Ectodermal cell (in vitro differentiated cells): ENCODE measurements at regions not wholly inside any gene's neighbourhood (a gene's known extent, or its start where the extent isn't known, plus 50 kb on each side); places are given as distances from the start of the nearest gene placed in this dataset.

Source experiments
- H3K27ac ChIP-seq: 2 replicates; pipeline ENCODE4 v1.7.0; 2013; ENCODE audit warnings: mild to moderate bottlenecking, low read depth, low read length; ENCODE audit not compliant: insufficient read depth, poor library complexity, severe bottlenecking
- H3K27me3 ChIP-seq: 2 replicates; pipeline ENCODE4 v1.7.0; 2013; ENCODE audit warnings: mild to moderate bottlenecking, low read length; ENCODE audit not compliant: insufficient read depth, control insufficient read depth, poor library complexity, severe bottlenecking
- H3K36me3 ChIP-seq: one replicate; pipeline ENCODE4 v1.7.0; 2013; ENCODE audit warnings: low read length; ENCODE audit not compliant: control insufficient read depth, insufficient read depth
- H3K4me1 ChIP-seq: one replicate; pipeline ENCODE4 v1.7.0; 2013; ENCODE audit warnings: low read length; ENCODE audit not compliant: control insufficient read depth, insufficient read depth
- H3K4me3 ChIP-seq: 2 replicates; pipeline ENCODE4 v1.7.0; 2013; ENCODE audit warnings: low read depth, low read length, control low read depth; ENCODE audit not compliant: insufficient read depth
- H3K9me3 ChIP-seq: 2 replicates; pipeline ENCODE4 v1.7.0; 2013; ENCODE audit warnings: mild to moderate bottlenecking, low read length, moderate library complexity; ENCODE audit not compliant: control insufficient read depth
- WGBS, 2 experiments: methylation state at CpG; one replicate each; pipeline ENCODE4 v1.1.7; 2013; ENCODE audit warnings: missing lambda C conversion rate in 2 of 2; 5-methylcytosine and 5-hydroxymethylcytosine counted together

GRCh38 chr5:61802456-61802855 lies 470.4 kb downstream of the ZSWIM6 start:
- Histone ChIP-seq H3K27ac (no peak overlapping the region), H3K4me1 (no peaks in the 10 kb centered on the region), H3K4me3 (no peak overlapping the region), H3K36me3 (no peaks in the 10 kb centered on the region), H3K9me3 (no peaks in the 10 kb centered on the region), H3K27me3 (no peaks in the 10 kb centered on the region)
- 93 to 100% methylated on average over 2 of the region's 2 CpGs for WGBS, 2 experiments

GRCh38 chr5:61805101-61805500 lies 473.0 kb downstream of the ZSWIM6 start:
- no peak overlapping the region for H3K4me3 ChIP-seq
- no peaks in the 10 kb centered on the region for H3K9me3 ChIP-seq
- H3K27ac ChIP-seq: no peak overlapping the region
- H3K36me3 ChIP-seq: no peaks in the 10 kb centered on the region
- no peaks in the 10 kb centered on the region for H3K4me1 ChIP-seq
- no peaks in the 10 kb centered on the region for H3K27me3 ChIP-seq
- 92 to 93% methylated on average over 5 of the region's 5 CpGs for WGBS, 2 experiments

- 91 to 93% methylated on average over 3 of the region's 3 CpGs for WGBS, 2 experiments
- H3K27me3 ChIP-seq: no peaks in the 10 kb centered on the region
- no peak overlapping the region for H3K27ac ChIP-seq
- H3K4me3 ChIP-seq: no peak overlapping the region
- H3K4me1 ChIP-seq: no peaks in the 10 kb centered on the region
- H3K9me3 ChIP-seq: no peaks in the 10 kb centered on the region
- no peaks in the 10 kb centered on the region for H3K36me3 ChIP-seq
Measured at GRCh38 chr5:61806491-61807020, 474.5 kb downstream of the ZSWIM6 start.

- no peak overlapping the region for H3K27ac ChIP-seq
- 91 to 95% methylated on average over 3 of the region's 3 CpGs for WGBS, 2 experiments
Measured at GRCh38 chr5:61808091-61808490, 476.0 kb downstream of the ZSWIM6 start.

GRCh38 chr5:61808909-61809308 lies 476.9 kb downstream of the ZSWIM6 start:
- Histone ChIP-seq H3K9me3 (no peaks in the 10 kb centered on the region), H3K36me3 (no peaks in the 10 kb centered on the region), H3K27me3 (no peaks in the 10 kb centered on the region), H3K4me1 (no peaks in the 10 kb centered on the region), H3K27ac (no peak overlapping the region), H3K4me3 (no peak overlapping the region)
- 95% methylated on average over 9 of the region's 9 CpGs for WGBS, 2 experiments

More at GRCh38 chr5:61808091-61808490, 476.0 kb downstream of the ZSWIM6 start:
- no peak overlapping the region for H3K4me3 ChIP-seq
- H3K27me3 ChIP-seq: no peaks in the 10 kb centered on the region
- no peaks in the 10 kb centered on the region for H3K9me3 ChIP-seq
- H3K36me3 ChIP-seq: no peaks in the 10 kb centered on the region
- no peaks in the 10 kb centered on the region for H3K4me1 ChIP-seq

GRCh38 chr5:61809651-61810050 lies 477.6 kb downstream of the ZSWIM6 start:
- Histone ChIP-seq H3K4me1 (no peaks in the 10 kb centered on the region), H3K9me3 (no peaks in the 10 kb centered on the region), H3K4me3 (no peak overlapping the region), H3K36me3 (no peaks in the 10 kb centered on the region), H3K27ac (no peak overlapping the region), H3K27me3 (no peaks in the 10 kb centered on the region)
- 82 to 88% methylated on average over 4 of the region's 4 CpGs for WGBS, 2 experiments

GRCh38 chr5:61811052-61811451 lies 479.0 kb downstream of the ZSWIM6 start:
- H3K27ac ChIP-seq: no peak overlapping the region
- WGBS, 2 experiments: 97 to 98% methylated on average over 1 of the region's 1 CpG
- no peaks in the 10 kb centered on the region for H3K27me3 ChIP-seq

GRCh38 chr5:61813361-61813760 lies 481.3 kb downstream of the ZSWIM6 start:
- H3K27ac ChIP-seq: no peak overlapping the region
- H3K27me3 ChIP-seq: no peaks in the 10 kb centered on the region
- no peak overlapping the region for H3K4me3 ChIP-seq
- H3K36me3 ChIP-seq: no peaks in the 10 kb centered on the region
- H3K4me1 ChIP-seq: no peaks in the 10 kb centered on the region
- no peaks in the 10 kb centered on the region for H3K9me3 ChIP-seq
- 92 to 94% methylated on average over 1 of the region's 1 CpG for WGBS, 2 experiments

More at GRCh38 chr5:61811052-61811451, 479.0 kb downstream of the ZSWIM6 start:
- Histone ChIP-seq H3K4me1 (no peaks in the 10 kb centered on the region), H3K9me3 (no peaks in the 10 kb centered on the region), H3K4me3 (no peak overlapping the region), H3K36me3 (no peaks in the 10 kb centered on the region)

GRCh38 chr5:61815339-61815738 lies 483.3 kb downstream of the ZSWIM6 start:
- Histone ChIP-seq H3K4me1 (no peaks in the 10 kb centered on the region), H3K36me3 (no peaks in the 10 kb centered on the region), H3K27ac (no peak overlapping the region), H3K4me3 (no peak overlapping the region), H3K27me3 (no peaks in the 10 kb centered on the region), H3K9me3 (no peaks in the 10 kb centered on the region)
- WGBS, 2 experiments: 90% methylated on average over 1 of the region's 1 CpG

- H3K4me3 ChIP-seq: no peak overlapping the region
- H3K36me3 ChIP-seq: no peaks in the 10 kb centered on the region
- no peak overlapping the region for H3K27ac ChIP-seq
- H3K27me3 ChIP-seq: no peaks in the 10 kb centered on the region
- WGBS, 2 experiments: 72 to 85% methylated on average over 9 of the region's 9 CpGs
- H3K9me3 ChIP-seq: no peaks in the 10 kb centered on the region
- H3K4me1 ChIP-seq: no peaks in the 10 kb centered on the region
Measured at GRCh38 chr5:61816146-61816545, 484.1 kb downstream of the ZSWIM6 start.
